NCI-H187 treated with DMSO at 0.1 percent for 48 hours (cell line): ENCODE measurements at regions not wholly inside any gene's neighbourhood (a gene's known extent, or its start where the extent isn't known, plus 50 kb on each side); places are given as distances from the start of the nearest gene placed in this dataset.

Experiments used
- DNase-seq: peaks from one replicate; lab custom pipeline; 2025; lab: John Stamatoyannopoulos, UW

GRCh38 chr1:101706366-101706765, 290.4 kb downstream of the OLFM3 start:
- DNase-seq: no peak

- no peak for DNase-seq
Observed at GRCh38 chr1:101709721-101710120, 287.0 kb downstream of the OLFM3 start.

DNA sequence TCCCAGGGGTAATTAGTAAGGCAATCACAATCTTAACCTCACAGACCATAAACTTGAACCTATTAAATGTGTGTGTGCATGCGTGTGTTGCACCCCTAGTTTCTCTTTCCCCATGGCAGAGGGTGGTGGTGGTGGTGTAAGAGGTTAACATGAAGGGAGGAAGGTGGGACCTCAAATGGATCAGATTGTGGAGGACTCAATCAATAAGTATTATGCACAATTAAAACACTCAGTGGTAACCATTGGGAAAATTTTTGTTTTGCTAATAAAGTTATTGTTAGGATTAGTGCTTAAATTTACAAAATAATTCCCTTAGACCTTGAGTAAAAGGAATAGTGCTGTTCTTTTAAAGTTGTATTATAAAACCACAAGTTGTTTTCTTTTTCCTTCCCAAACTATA, 283.0 kb downstream of the OLFM3 start:
- no peak for DNase-seq

DNA sequence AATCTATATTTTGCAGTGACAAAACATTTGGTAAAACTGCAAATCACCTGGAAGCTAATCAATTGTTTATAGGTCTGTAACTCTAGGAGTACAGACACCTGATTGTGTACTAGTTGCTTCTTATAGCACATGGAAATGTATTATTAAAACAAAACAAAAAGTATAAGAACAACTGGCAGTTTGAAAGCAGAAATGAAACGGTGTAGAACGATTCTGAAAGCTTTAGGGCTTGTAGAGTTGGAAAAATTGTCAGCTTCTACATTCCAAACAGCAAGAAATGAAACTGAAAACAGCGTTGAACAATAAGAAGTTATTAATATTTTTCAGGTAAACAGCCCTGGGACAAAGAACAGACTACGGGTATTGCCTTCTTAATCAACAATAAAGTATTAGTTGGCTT, 273.3 kb downstream of the OLFM3 start:
- DNase-seq: no peak

GRCh38 chr1:101728029-101728428, 268.7 kb downstream of the OLFM3 start:
- no peak for DNase-seq

- no peak for DNase-seq
Observed at GRCh38 chr1:101730559-101730958, 266.2 kb downstream of the OLFM3 start.

DNA sequence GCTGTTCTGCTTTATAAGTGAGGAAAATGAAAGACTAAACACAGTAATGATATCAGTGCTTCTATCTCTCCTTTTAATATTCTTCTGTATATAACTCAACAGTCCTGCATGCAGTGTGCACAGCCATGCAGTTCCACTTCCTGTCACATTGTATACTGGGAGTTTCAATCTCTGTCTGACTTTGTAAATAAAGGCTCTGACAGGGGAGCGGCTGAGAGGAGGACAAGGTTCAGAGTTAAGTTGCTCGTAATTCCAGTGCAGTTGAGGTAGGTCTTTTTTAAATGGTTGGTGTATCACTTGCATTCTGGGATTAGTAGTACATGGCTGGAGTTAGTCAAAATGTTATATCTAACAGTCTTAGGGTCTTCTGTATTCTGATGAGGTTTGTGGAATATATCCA, 264.5 kb downstream of the OLFM3 start:
- DNase-seq: no peak

- no peak for DNase-seq
Observed at GRCh38 chr1:101733340-101733739, 263.4 kb downstream of the OLFM3 start.

- DNase-seq: no peak
Observed at GRCh38 chr1:101738475-101738874, 258.3 kb downstream of the OLFM3 start.

GRCh38 chr1:101739146-101739545, 257.6 kb downstream of the OLFM3 start:
- no peak for DNase-seq

GRCh38 chr1:101739826-101740330, 256.8 kb downstream of the OLFM3 start:
- no peak for DNase-seq

GRCh38 chr1:101741910-101742309, 254.8 kb downstream of the OLFM3 start:
- DNase-seq: no peak

DNA sequence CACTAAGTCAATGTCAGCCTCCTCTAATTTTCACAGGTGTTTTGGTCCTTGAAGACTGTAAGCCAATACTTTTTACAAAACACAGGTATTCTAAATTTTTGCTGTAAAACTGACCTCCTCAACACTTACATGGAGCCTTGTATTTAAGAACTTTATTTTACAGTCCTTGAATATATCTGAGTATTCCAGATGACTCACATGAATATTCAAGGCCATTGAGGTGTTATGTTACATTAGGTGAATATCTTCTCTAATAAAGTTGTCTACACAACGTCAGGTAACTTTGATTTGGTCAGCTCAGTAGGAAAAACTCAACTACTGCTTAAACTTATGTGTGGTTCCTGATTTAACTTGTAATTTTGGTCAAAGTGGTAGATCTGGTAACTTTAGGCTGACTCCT, 254.2 kb downstream of the OLFM3 start:
- DNase-seq: no peak

GRCh38 chr1:101745551-101746270, 251.0 kb downstream of the OLFM3 start:
- DNase-seq: no peak

GRCh38 chr1:101748077-101748476, 248.6 kb downstream of the OLFM3 start:
- DNase-seq: no peak
